ENCODE measurements at regions not wholly inside any gene's neighbourhood (a gene's known extent, or its start where the extent isn't known, plus 50 kb on each side); places are given as distances from the start of the nearest gene placed in this dataset.

GRCh38 chr1:5488448-5488847, 503.8 kb downstream of the NPHP4 start:
- H3K27ac Mint-ChIP-seq = no peak overlapping the region
- no peak overlapping the region for H3K4me3 Mint-ChIP-seq
- H3K36me3 Mint-ChIP-seq = no peaks in the 10 kb centered on the region
- H3K27me3 Mint-ChIP-seq = peaks cover 3% of the 10 kb centered on the region
- no peaks in the 10 kb centered on the region for H3K9me3 Mint-ChIP-seq (ENCODE audit: low read depth)
- no peaks in the 10 kb centered on the region for H3K4me1 Mint-ChIP-seq (ENCODE audit: low read depth)

GRCh38 chr1:5485968-5486696, 506.1 kb downstream of the NPHP4 start:
- Mint-ChIP-seq H3K4me3 (no peak overlapping the region), H3K27ac (no peak overlapping the region), H3K4me1 (ENCODE audit: low read depth) (peaks cover 11% of the 10 kb centered on the region), H3K36me3 (no peaks in the 10 kb centered on the region), H3K27me3 (peaks cover 3% of the 10 kb centered on the region), H3K9me3 (ENCODE audit: low read depth) (no peaks in the 10 kb centered on the region)

GRCh38 chr1:5485436-5485835, 506.8 kb downstream of the NPHP4 start:
- no peak overlapping the region for H3K4me3 Mint-ChIP-seq
- peaks cover 3% of the 10 kb centered on the region for H3K27me3 Mint-ChIP-seq
- no peak overlapping the region for H3K27ac Mint-ChIP-seq
- H3K9me3 Mint-ChIP-seq (ENCODE audit: low read depth) = no peaks in the 10 kb centered on the region
- H3K36me3 Mint-ChIP-seq = no peaks in the 10 kb centered on the region
- peaks cover 14% of the 10 kb centered on the region for H3K4me1 Mint-ChIP-seq (ENCODE audit: low read depth)

GRCh38 chr1:5484451-5485165, 507.6 kb downstream of the NPHP4 start:
- Mint-ChIP-seq H3K36me3 (no peaks in the 10 kb centered on the region), H3K27me3 (no peaks in the 10 kb centered on the region), H3K27ac (no peak overlapping the region), H3K9me3 (ENCODE audit: low read depth) (no peaks in the 10 kb centered on the region), H3K4me1 (ENCODE audit: low read depth) (peaks cover 14% of the 10 kb centered on the region), H3K4me3 (no peak overlapping the region)

GRCh38 chr1:5481889-5482288, 510.3 kb downstream of the NPHP4 start:
- H3K36me3 Mint-ChIP-seq = no peaks in the 10 kb centered on the region
- peak overlapping the region; percentile 17 for H3K4me3 Mint-ChIP-seq
- peaks cover 14% of the 10 kb centered on the region for H3K4me1 Mint-ChIP-seq (ENCODE audit: low read depth)
- H3K9me3 Mint-ChIP-seq (ENCODE audit: low read depth) = no peaks in the 10 kb centered on the region
- H3K27ac Mint-ChIP-seq = no peak overlapping the region
- H3K27me3 Mint-ChIP-seq = no peaks in the 10 kb centered on the region

- H3K27ac Mint-ChIP-seq = no peak overlapping the region
- H3K4me3 Mint-ChIP-seq = no peak overlapping the region
- no peaks in the 10 kb centered on the region for H3K27me3 Mint-ChIP-seq
Measured at GRCh38 chr1:5480906-5481305, 511.3 kb downstream of the NPHP4 start.

GRCh38 chr1:5479876-5480646, 512.2 kb downstream of the NPHP4 start:
- no peaks in the 10 kb centered on the region for H3K27me3 Mint-ChIP-seq
- H3K27ac Mint-ChIP-seq = no peak overlapping the region
- H3K4me1 Mint-ChIP-seq (ENCODE audit: low read depth) = peaks cover 14% of the 10 kb centered on the region
- H3K4me3 Mint-ChIP-seq = no peak overlapping the region
- H3K9me3 Mint-ChIP-seq (ENCODE audit: low read depth) = no peaks in the 10 kb centered on the region
- H3K36me3 Mint-ChIP-seq = no peaks in the 10 kb centered on the region

More at GRCh38 chr1:5480906-5481305, 511.3 kb downstream of the NPHP4 start:
- peaks cover 14% of the 10 kb centered on the region for H3K4me1 Mint-ChIP-seq (ENCODE audit: low read depth)
- H3K9me3 Mint-ChIP-seq (ENCODE audit: low read depth) = no peaks in the 10 kb centered on the region
- H3K36me3 Mint-ChIP-seq = no peaks in the 10 kb centered on the region

- peaks cover 14% of the 10 kb centered on the region for H3K4me1 Mint-ChIP-seq (ENCODE audit: low read depth)
- H3K27ac Mint-ChIP-seq = no peak overlapping the region
- no peaks in the 10 kb centered on the region for H3K36me3 Mint-ChIP-seq
- H3K27me3 Mint-ChIP-seq = no peaks in the 10 kb centered on the region
- no peaks in the 10 kb centered on the region for H3K9me3 Mint-ChIP-seq (ENCODE audit: low read depth)
- H3K4me3 Mint-ChIP-seq = no peak overlapping the region
Measured at GRCh38 chr1:5478961-5479360, 513.3 kb downstream of the NPHP4 start.

GRCh38 chr1:5478156-5478695, 514.0 kb downstream of the NPHP4 start:
- Mint-ChIP-seq H3K27ac (no peak overlapping the region), H3K36me3 (no peaks in the 10 kb centered on the region), H3K27me3 (no peaks in the 10 kb centered on the region), H3K9me3 (ENCODE audit: low read depth) (no peaks in the 10 kb centered on the region), H3K4me3 (no peak overlapping the region), H3K4me1 (ENCODE audit: low read depth) (peaks cover 14% of the 10 kb centered on the region)

- peaks cover 10% of the 10 kb centered on the region for H3K4me1 Mint-ChIP-seq (ENCODE audit: low read depth)
- H3K27ac Mint-ChIP-seq = no peak overlapping the region
- no peaks in the 10 kb centered on the region for H3K27me3 Mint-ChIP-seq
- no peaks in the 10 kb centered on the region for H3K36me3 Mint-ChIP-seq
- no peak overlapping the region for H3K4me3 Mint-ChIP-seq
- H3K9me3 Mint-ChIP-seq (ENCODE audit: low read depth) = no peaks in the 10 kb centered on the region
Measured at GRCh38 chr1:5477716-5478115, 514.5 kb downstream of the NPHP4 start.

- H3K9me3 Mint-ChIP-seq (ENCODE audit: low read depth) = no peaks in the 10 kb centered on the region
Measured at GRCh38 chr1:5475572-5475971, 516.7 kb downstream of the NPHP4 start.

GRCh38 chr1:5473268-5473667, 519.0 kb downstream of the NPHP4 start:
- Mint-ChIP-seq H3K36me3 (no peaks in the 10 kb centered on the region), H3K27me3 (no peaks in the 10 kb centered on the region), H3K4me1 (ENCODE audit: low read depth) (peaks cover 5% of the 10 kb centered on the region), H3K9me3 (ENCODE audit: low read depth) (no peaks in the 10 kb centered on the region), H3K27ac (no peak overlapping the region), H3K4me3 (no peak overlapping the region)

More at GRCh38 chr1:5475572-5475971, 516.7 kb downstream of the NPHP4 start:
- Mint-ChIP-seq H3K27me3 (no peaks in the 10 kb centered on the region), H3K27ac (no peak overlapping the region), H3K4me1 (ENCODE audit: low read depth) (no peaks in the 10 kb centered on the region), H3K36me3 (no peaks in the 10 kb centered on the region), H3K4me3 (no peak overlapping the region)

- no peaks in the 10 kb centered on the region for H3K9me3 Mint-ChIP-seq (ENCODE audit: low read depth)
- peaks cover 2% of the 10 kb centered on the region for H3K27me3 Mint-ChIP-seq
- H3K4me1 Mint-ChIP-seq (ENCODE audit: low read depth) = peaks cover 19% of the 10 kb centered on the region
- no peak overlapping the region for H3K27ac Mint-ChIP-seq
- peaks cover 4% of the 10 kb centered on the region for H3K36me3 Mint-ChIP-seq
- no peak overlapping the region for H3K4me3 Mint-ChIP-seq
Measured at GRCh38 chr1:5466487-5466886, 525.7 kb downstream of the NPHP4 start.

GRCh38 chr1:5465281-5465711, 526.9 kb downstream of the NPHP4 start:
- peaks cover 19% of the 10 kb centered on the region for H3K4me1 Mint-ChIP-seq (ENCODE audit: low read depth)
- no peak overlapping the region for H3K4me3 Mint-ChIP-seq
- no peaks in the 10 kb centered on the region for H3K9me3 Mint-ChIP-seq (ENCODE audit: low read depth)
- no peak overlapping the region for H3K27ac Mint-ChIP-seq
- H3K27me3 Mint-ChIP-seq = peaks cover 2% of the 10 kb centered on the region
- H3K36me3 Mint-ChIP-seq = peaks cover 6% of the 10 kb centered on the region

GRCh38 chr1:5464366-5464765, 527.9 kb downstream of the NPHP4 start:
- Mint-ChIP-seq H3K9me3 (ENCODE audit: low read depth) (no peaks in the 10 kb centered on the region), H3K27me3 (peaks cover 2% of the 10 kb centered on the region), H3K4me3 (no peak overlapping the region), H3K27ac (no peak overlapping the region), H3K36me3 (peaks cover 6% of the 10 kb centered on the region), H3K4me1 (ENCODE audit: low read depth) (peaks cover 19% of the 10 kb centered on the region)

Data from activated naive CD8-positive, alpha-beta T cell (primary cell).